ENCODE measurements at regions not wholly inside any gene's neighbourhood (a gene's known extent, or its start where the extent isn't known, plus 50 kb on each side); places are given as distances from the start of the nearest gene placed in this dataset.

DNA sequence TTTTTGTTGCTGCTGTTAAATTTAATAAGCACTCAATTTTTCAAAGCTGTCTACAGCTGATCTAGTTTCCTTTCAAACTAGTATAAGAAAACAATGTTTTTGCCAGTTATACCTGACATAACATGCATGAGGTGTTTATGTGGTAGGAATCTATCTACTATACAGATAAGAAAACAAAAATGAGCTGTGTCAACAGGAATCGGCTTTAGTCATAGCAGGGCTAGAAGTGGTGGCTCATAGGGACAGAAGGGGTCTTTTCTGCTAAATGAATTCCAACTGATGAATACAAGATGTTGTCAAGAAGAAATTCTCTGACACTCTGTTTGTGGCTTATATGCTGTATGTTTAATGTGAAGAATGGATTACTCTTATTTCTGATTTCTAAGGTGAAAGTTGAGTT, 55.7 kb upstream of the CLNK start:
- intact Hi-C loops (cut with DNase I, micrococcal nuclease) = no loop called here
- Histone ChIP-seq H3K4me1 (ENCODE audit: low read depth) (no peaks in the 10 kb centered on the region), H3K36me3 (ENCODE audit: low read depth) (no peaks in the 10 kb centered on the region), H3K9me3 (no peaks in the 10 kb centered on the region), H3K4me3 (no peak overlapping the region)
- DNase-seq (no peak), ATAC-seq (no peak)
- TF ChIP-seq, protein P1, sequence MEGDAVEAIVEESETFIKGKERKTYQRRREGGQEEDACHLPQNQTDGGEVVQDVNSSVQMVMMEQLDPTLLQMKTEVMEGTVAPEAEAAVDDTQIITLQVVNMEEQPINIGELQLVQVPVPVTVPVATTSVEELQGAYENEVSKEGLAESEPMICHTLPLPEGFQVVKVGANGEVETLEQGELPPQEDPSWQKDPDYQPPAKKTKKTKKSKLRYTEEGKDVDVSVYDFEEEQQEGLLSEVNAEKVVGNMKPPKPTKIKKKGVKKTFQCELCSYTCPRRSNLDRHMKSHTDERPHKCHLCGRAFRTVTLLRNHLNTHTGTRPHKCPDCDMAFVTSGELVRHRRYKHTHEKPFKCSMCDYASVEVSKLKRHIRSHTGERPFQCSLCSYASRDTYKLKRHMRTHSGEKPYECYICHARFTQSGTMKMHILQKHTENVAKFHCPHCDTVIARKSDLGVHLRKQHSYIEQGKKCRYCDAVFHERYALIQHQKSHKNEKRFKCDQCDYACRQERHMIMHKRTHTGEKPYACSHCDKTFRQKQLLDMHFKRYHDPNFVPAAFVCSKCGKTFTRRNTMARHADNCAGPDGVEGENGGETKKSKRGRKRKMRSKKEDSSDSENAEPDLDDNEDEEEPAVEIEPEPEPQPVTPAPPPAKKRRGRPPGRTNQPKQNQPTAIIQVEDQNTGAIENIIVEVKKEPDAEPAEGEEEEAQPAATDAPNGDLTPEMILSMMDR (IDR thresholded peaks at IDR 0.05) = no peak

DNA sequence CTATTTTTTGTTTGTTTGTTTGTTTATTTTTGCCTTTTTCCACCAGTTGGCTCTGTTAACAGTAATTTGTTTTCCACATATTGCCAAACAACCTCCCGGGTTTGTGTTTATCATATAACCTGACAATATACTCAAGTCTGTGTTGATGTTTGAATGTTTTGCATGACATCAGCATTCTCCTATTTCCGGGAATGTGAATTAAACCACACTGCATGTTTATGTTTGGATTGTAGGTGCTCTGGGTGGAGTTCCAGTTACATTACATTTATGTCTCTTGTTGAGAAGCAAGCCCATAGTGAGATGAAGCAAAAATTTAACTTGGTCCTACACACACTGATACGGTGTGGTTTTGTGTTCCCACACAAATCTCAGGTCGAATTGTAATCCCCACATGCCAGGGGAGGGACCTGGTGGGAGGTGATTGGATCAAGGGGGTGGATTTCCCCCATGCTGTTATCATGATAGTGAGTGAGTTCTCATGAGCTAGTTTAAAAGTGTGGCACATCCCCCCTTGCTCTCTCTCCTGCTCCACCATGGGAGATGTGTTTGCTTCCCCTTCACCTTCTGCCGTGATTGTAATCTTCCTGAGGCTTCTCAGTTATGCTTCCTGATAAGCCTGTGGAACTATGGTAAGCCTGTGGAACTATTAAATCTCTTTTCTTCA, 54.4 kb upstream of the CLNK start:
- TF ChIP-seq, protein P1 (IDR thresholded peaks at IDR 0.05) = no peak
- ATAC-seq = no peak

DNA sequence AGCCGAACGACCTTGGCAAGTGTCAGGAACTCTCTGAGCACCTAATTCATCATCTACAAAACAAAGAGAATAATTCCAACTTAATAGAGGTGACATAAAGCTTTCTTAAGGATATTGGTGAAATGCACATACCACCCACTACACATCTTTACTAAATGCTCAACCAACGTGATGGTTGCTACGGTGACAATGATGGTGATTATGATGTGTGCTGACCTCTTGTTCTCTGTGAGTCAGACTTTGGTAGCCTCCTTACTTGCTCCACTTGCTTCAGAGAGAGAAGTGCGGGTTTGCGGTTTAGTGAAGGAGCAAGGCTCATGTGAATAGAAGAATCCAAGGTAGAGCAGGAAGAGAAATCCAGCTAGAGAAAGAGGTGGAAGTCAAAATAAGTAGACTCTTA, 52.8 kb upstream of the CLNK start:
- intact Hi-C loops (cut with DNase I, micrococcal nuclease) = no loop called here
- H3K4me3 ChIP-seq = no peak overlapping the region
- no peaks in the 10 kb centered on the region for H3K9me3 ChIP-seq
- TF ChIP-seq, protein P1 (IDR thresholded peaks at IDR 0.05) = no peak
- H3K36me3 ChIP-seq (ENCODE audit: low read depth) = no peaks in the 10 kb centered on the region
- no peak for DNase-seq
- H3K4me1 ChIP-seq (ENCODE audit: low read depth) = no peaks in the 10 kb centered on the region
- no peak for ATAC-seq

More for the DNA sequence above, 54.4 kb upstream of the CLNK start:
- intact Hi-C loops (cut with DNase I, micrococcal nuclease) = no loop called here
- H3K9me3 ChIP-seq = no peaks in the 10 kb centered on the region
- H3K36me3 ChIP-seq (ENCODE audit: low read depth) = no peaks in the 10 kb centered on the region
- H3K4me3 ChIP-seq = no peak overlapping the region
- H3K4me1 ChIP-seq (ENCODE audit: low read depth) = no peaks in the 10 kb centered on the region
- no peak for DNase-seq

DNA sequence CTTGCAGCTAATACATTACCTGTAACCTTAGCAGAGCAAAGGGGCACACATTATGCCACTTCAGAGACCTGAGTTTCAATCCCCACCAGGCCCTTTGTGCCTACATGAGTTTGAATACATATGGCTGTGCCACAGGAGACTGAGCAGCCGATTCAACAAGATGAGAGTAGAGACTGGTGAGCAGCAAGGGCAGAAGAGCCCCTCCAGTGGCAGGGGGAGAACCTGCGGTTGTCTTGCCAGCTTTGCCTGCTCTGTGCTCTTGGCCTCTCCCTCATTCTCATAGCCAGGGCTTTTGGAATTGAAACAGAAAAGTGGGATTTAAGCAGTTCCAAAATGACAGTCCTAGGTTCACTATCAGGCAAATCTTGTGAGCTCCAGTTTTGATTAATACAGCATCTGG, 52.3 kb upstream of the CLNK start:
- no peak for ATAC-seq
- Histone ChIP-seq H3K4me3 (no peak overlapping the region), H3K36me3 (ENCODE audit: low read depth) (no peaks in the 10 kb centered on the region), H3K4me1 (ENCODE audit: low read depth) (no peaks in the 10 kb centered on the region), H3K9me3 (no peaks in the 10 kb centered on the region)
- intact Hi-C loops (cut with DNase I, micrococcal nuclease) = no loop called here
- DNase-seq = no peak
- TF ChIP-seq, protein P1 (IDR thresholded peaks at IDR 0.05) = no peak

DNA sequence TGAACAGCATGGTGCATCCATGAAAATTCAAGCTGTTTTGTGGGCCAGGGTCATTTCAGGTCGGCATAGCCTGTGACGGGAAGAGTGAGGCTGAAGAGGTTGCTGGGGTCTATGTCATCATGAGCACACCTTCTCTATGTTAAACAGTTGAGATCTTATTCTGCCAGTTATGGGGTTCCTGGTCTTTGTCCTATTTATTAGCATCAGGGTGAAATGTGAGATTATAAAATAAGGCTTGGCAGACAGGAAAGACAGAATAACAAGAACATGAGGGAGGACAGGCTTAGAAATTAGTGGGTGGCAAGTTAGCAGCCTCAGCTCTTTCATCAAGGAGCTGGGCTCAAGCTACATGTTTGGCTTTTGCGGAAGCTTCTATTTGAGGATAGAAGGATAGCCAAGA, 51.7 kb upstream of the CLNK start:
- TF ChIP-seq, protein P1 (IDR thresholded peaks at IDR 0.05) = no peak
- ATAC-seq = no peak
- H3K9me3 ChIP-seq = no peaks in the 10 kb centered on the region
- no peak for DNase-seq
- intact Hi-C loops (cut with DNase I, micrococcal nuclease) = no loop called here
- no peaks in the 10 kb centered on the region for H3K36me3 ChIP-seq (ENCODE audit: low read depth)
- H3K4me1 ChIP-seq (ENCODE audit: low read depth) = no peaks in the 10 kb centered on the region
- H3K4me3 ChIP-seq = no peak overlapping the region

DNA sequence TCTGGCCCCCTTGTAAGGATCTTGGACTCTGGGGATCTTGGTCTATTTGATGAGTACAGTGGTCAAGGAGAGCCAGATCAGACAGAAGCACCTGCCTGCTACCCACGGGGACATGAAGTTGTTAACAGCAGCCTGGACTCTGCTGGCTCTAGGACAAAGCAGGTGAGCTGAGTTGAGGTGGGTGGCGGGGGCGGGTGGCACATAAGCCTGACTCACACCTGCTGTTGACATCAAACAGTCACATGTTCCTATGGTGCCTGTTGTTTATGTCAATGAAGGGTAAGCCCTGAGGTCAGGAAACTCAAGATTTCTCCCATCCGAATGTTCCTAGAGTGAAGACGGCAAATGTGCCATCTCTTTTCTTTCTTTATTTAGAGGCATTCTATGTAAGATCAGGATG, 50.1 kb upstream of the CLNK start:
- no peaks in the 10 kb centered on the region for H3K4me1 ChIP-seq (ENCODE audit: low read depth)
- peak; percentile 21 for ATAC-seq

More for the DNA sequence above, 50.1 kb upstream of the CLNK start:
- intact Hi-C loops (cut with DNase I, micrococcal nuclease) = no loop called here
- Histone ChIP-seq H3K4me3 (no peak overlapping the region), H3K9me3 (no peaks in the 10 kb centered on the region), H3K36me3 (ENCODE audit: low read depth) (no peaks in the 10 kb centered on the region)
- TF ChIP-seq, protein P1 (IDR thresholded peaks at IDR 0.05) = no peak
- DNase-seq = no peak

Data from mucosa of descending colon (tissue), 3 donors.